GM12892 (cell line): ENCODE measurements at regions not wholly inside any gene's neighbourhood (a gene's known extent, or its start where the extent isn't known, plus 50 kb on each side); places are given as distances from the start of the nearest gene placed in this dataset.

Experiments used
- POLR2A ChIP-seq: IDR thresholded peaks from 2 replicates; pipeline ENCODE4 v1.6.1; 2011; ENCODE audit warnings: low read depth, low read length, control low read depth
- TAF1 ChIP-seq: IDR thresholded peaks from 2 replicates; pipeline ENCODE4 v1.6.1; 2011; ENCODE audit warnings: low read depth, mild to moderate bottlenecking, control low read depth, low read length, borderline replicate concordance

DNA sequence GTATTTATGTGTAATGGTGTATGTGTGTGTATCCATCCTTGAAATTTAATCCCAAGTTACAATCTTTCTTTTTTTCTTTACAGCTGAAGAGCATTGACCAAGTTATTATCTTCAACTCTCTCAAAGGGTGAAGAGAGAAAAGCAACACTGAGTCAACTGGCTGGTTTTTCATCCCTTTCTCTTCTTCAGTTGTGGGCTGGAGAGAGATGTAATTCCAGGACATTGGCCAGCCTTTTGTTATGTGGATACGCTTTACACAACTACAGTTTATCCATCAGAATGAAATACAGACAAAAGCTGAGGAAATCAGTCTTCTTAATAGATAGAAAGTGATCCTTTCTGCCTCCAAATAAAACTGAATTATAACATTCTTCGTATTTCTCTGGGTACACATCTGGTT lies 357.0 kb upstream of the NCAM2 start:
- TF ChIP-seq POLR2A: no peak
- TF ChIP-seq TAF1: no peak
